HG03135 (cell line): ENCODE measurements at regions not wholly inside any gene's neighbourhood (a gene's known extent, or its start where the extent isn't known, plus 50 kb on each side); places are given as distances from the start of the nearest gene placed in this dataset.
A peak's percentile ranks its signal among the peaks of the same experiment; 100 is the strongest.

Experiments used
- ATAC-seq: cut with Tn5 transposase; IDR thresholded peaks from one replicate; pipeline ENCODE4 v1.9.1; 2021; ENCODE audit warnings: mild to moderate bottlenecking, moderate library complexity; ENCODE audit not compliant: unreplicated experiment

DNA sequence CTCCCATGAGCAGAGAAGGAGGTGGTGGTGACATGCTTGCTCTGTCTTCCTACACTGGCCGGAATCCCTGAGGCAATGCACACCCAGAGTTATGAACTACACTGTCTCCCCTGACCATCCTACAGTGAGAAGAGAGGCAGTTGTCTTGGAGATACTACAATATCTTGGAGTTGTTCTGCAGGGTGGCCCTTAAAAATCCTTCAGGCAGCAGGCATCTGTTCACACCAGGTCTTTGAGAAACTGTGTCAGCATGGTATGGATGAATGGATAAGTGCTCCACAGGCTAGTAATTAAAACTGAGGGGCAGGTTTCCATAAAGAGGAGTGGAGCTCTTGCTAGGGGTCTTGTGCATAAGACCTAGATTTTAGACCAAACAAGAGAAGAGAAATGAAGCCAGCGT lies 223.7 kb upstream of the COPS8 start:
- no peak for ATAC-seq

DNA sequence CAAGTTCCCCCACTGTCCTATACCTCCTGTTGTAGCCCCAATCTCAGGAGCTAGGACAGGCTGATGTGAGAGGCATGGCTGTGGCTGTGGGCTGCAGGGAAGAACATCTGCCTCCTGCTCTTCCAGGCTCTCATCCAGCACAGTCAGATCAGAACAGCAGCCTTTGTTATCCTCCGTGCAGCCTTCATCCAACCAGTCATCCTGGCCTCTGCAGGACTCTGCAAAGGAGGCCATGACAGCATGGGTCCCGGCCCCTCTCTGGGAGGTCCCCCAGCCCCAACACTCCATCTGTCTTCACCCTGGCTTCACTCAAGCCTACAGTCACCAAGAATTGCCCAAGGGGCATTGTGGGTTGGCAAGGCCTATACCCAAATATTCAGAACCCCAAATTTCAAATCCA lies 223.2 kb upstream of the COPS8 start:
- no peak for ATAC-seq

DNA sequence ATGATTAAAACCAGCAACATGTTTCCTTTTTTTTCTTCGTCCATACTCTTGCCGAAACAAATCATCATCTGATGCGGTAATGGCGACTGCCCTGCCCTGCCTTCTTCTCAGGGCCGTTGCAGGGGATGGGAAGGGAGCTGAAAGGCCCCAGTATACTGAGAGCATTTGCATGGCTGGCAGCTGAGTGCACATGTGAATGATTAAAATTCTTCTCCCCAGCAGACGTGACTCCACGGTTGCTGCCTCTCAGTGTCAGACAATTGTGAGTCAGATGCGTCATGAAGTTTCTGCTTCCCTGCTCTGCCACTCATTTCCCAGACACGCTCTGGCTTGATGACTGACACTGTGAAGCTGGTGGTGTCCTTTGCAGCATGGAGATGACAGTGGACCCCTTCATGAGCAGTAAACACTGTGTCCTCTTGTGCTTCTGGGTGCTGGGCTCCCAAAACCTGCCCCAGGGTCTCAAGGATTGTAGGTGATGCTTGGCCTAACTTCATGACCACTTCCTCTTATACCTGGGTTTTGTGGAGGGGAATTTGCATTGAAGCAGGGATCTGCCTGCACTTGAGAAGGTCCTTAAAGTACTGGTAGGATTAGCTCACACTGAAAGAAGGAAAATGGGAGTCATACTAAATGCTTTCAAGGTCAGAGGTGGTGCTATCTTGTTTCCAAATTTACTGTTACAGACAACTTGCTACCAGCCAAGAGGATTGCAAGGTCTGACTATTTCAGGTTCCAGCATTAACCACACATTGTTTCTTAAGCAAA lies 222.5 kb upstream of the COPS8 start:
- peak; percentile 69 for ATAC-seq

DNA sequence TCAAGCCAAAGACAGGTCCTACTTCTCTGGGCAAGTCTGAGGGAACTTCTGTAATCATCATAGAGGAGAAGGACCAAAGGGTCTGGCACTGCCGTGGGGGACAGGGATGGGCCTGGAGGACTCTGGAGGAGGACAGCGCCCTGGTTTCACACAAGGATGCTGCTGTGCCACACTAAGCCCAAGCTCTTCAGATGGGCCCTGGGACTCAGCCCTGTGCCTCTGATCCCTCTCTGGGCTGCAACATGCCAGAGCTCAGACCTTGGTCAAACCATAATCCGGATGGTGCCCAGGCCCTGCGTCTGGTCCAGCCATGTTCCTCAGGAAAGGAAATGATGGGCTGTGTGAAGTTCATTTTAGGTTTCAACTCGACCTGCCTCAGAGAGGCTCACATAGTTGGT lies 222.0 kb upstream of the COPS8 start:
- ATAC-seq, result no peak

DNA sequence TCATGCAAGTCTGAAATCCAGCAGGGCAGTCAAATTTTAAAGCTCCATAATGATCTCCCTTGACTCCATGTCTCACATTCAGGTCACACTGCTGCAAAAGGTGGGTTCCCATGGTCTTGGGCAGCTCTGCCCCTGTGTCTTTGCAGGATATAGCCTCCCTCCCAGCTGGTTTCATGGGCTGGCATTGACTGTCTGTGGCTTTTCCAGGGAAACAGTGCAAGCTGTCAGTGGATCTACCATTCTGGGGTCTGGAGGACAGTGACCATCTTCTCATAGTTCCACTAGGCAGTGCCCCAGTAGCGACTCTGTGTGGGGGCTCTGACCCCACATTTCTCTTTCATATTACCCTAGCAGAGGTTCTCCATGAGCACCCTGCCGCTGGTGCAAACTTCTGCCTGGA lies 220.6 kb upstream of the COPS8 start:
- no peak for ATAC-seq

DNA sequence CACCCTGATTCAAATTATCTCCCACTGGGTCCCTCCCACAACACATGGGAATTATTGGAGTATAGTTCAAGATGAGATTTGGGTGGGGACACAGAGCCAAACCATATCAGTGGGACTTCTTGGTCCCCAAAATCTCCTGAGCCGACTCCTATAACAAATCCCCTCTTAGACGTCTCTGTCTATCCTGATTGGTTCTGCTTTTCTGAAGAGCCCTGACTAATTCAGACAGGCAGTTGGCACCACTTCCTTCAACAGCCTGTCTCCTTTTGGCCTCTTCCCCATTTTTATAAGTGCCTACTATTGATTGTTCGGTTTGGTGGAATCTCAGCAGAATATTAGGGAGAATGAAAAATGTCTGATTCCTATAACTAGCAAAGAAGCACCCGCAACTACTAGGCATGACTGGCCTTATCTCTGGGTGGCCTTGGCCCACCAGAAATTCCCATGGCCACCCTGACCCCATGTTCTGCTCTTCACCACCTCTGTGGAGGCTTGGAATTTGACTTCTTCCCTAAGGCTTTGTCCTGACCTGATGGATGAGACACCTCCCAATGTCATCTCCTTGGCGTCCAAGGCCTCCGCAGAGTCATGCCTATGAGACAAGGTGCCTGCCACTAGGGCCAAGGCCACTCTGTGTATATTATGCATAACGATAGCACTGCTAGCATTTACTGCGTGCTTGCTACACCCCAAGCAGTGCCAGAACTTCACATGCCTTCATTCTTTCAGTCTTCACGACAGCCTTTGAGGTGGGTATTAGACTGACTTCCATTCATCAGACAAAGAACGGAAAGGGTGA lies 218.9 kb upstream of the COPS8 start:
- ATAC-seq, result no peak

DNA sequence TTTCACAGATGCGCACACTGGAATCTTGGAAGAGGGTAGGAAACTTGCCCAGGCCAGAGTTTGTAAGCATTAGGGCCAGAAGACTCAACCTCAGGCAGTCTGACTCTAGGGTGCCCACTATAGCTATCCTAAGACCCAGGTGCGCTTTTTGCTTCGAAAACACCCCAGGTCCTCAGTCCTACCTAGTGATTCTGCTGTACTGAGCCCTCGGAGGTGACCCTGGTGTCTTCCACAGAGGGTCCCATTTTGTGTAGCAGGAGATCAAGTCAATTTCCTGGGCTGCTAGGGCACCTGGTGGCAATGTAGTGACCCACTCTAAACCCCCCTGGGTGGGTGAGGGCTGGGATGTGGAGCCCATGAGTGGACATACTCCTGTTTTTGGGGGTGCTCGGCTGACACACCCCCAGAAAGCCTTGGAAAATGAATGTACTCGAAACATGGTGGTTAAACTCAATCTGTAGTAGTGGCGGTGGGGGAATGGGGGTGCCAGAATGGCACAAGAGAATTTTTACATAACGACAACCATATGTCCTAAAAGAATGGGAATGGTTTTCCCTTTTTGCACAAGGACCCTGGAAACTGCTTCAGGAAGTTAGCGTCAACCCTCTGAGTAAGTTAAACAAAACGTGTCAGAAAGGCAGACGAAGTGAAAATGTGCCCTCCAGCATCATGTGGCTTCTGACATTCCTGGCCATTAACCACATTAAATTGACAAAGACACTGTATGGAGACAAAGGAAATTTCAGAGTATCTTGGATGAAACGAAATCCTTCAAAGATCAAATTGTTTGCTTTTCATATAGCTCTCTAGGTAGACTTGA lies 218.0 kb upstream of the COPS8 start:
- ATAC-seq, result no peak

DNA sequence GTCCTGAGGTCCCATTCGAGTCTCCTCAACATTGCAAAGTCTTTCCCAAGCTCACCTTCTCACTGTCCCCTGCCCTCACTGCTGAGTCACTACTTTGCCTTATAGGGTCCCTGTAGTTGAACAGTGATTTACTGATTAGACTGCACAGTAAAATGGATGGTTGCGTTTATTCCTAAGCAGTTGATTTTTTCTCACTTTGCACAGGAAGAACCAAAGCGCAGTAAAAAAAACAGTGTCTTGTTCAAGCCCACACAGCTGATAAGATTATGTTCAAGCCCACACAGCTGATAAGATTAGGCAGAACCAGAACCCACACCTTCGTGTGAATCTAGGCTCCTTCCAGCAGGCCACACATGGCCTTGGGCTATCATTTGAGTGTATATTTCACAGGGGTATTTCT lies 215.3 kb upstream of the COPS8 start:
- no peak for ATAC-seq

DNA sequence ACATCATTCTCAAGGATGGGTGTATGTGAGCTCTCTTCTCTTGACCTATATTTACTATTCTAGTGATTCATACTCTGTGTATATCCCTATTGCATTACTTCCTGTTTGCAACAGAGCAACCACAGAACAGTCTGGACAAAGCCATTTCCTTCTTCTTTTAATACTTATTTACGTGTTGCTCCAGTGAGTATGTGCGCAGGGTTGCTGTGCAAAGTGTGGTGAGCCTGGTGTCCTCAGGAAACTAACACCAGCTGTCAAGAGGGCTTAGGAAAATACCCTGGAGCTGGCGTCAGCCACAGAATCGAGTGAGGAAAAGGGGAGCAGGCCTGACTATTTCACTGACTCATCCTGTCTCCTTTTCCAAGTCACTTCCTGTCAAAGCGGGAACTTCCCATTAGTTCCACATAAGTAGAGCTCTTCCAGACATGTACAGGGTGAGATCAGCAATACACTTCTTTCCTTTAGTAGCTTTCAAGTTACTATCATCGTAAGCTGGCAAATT lies 214.1 kb upstream of the COPS8 start:
- no peak for ATAC-seq

DNA sequence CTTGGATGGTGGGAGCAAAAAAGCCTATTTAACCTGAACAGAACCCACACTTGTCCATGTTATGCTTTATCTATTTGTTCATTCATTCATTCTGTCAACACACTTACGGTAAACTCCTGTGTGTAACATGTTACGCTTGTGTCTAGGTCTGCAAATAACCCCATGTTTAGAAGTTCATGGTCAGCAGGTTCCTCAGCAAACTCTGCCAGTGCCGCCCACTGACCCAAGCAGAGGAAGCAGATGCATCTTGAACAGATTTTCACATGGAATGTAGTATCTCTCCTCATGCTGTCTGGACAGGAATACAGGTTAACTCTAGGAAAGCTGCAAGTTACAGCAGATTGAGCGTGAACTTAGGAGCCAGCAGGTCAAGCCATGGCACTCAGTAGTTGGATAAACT lies 213.7 kb upstream of the COPS8 start:
- ATAC-seq, result no peak

DNA sequence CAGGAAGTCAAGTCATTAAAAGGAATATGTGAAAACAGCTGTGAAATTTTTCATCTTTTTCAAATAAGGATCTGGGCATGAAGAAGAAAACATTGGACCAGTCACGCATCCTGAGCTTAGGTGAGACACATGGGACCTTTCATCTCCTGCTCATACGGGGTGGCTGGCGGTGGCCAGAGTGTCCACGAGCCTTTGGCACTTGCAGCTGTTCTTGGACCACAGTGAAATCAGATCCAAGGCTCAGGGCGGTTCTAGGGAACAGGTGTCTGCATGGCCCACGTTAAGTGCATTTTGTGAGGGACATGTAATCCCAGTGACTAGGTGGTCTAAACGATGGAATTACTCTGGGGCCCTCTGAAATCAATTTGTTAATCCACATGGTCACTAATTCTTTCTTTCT lies 212.7 kb upstream of the COPS8 start:
- no peak for ATAC-seq

DNA sequence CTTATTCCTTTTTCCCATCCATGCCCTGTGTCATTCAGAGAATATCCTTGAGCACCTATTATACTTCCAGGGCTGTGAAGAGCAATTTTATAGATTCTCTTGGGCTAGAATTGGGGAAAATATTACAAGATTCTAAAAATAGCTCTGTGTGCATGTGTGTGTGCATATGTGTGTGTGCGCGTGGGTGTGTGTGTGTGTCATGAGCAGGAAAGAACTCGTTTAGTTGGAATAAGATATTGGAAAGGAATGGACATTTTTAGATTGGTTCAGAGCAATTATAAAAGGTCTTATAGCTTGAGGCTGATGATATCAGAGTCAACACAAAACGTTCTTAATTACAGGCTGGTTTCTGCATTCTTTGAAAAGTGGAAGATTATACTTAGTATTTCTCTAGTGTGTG lies 212.1 kb upstream of the COPS8 start:
- ATAC-seq, result no peak

DNA sequence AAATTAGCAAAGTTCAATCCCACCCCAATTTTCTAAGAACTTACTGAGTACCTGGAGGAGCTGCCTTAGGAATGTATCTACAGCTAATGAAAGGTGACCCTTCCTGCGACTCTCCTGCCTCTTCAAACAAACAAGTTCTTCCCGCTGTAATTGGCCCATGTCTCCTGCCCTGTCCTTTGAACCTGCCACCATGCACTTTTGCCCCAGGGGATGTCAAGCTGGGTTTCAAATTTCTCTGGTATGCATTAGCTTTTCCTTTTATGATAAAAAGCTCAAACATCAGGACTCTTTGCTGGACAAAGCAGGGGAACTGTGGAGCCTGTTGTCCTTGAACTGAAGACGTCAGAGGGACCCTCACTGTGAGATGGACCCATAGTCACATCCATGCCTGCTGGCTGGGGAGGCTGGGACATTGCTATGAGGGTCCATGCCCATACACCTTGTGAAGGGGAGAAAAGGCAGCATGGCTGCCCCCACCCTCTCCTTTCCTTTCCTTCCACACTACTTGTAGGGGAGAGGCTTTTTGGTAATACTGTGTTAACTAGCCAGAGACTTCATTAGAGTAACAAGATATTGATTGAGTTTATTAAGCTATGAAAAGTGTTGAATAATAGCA lies 210.7 kb upstream of the COPS8 start:
- no peak for ATAC-seq

DNA sequence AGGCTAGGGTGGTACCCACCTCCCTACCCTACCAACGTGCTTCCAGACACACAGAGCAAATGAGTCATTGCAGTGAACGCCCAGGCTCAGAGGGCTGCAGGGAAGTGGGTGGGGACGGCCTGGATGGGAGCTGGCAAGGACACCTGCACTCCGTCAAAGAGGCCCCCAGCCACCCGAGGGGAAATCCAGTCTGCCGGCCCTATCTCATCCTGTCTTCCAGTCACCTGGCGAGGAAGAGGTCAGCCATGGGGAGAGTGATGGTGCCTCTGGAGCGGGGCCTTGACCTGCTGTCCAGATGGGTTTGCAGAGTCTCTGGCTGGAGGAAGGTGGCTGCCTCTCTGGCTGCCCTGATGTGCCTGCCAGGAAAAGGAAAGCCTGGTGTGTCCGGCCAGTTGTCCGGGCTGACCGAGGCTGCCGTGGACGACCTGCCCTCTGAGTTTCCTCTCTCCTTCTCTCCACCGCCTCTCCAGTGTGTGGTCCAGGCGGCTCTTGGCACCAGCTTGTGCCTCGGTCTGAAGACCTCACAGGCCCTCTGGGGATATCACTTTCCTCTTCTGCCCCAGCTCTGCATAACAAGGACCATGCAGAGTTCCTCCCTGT lies 209.7 kb upstream of the COPS8 start:
- ATAC-seq, result no peak

DNA sequence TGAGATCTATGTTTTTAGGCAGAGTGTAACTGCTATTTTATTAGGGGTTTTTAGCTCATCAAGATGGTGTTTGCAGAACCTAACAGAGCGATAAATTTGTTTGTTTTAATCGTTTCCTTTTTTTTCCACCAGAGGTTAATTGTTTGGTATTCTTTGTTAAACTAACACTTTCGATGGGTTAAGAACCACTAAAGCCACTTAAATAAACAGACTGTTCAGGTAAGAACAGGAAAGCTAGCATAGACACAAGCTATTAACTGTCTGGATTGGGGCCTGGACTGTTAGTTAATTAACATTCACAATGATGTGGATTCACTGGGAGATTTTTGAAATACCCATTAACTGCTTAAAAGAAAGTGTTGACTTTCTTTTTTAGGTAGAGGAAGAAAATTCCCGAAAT lies 209.0 kb upstream of the COPS8 start:
- no peak for ATAC-seq

DNA sequence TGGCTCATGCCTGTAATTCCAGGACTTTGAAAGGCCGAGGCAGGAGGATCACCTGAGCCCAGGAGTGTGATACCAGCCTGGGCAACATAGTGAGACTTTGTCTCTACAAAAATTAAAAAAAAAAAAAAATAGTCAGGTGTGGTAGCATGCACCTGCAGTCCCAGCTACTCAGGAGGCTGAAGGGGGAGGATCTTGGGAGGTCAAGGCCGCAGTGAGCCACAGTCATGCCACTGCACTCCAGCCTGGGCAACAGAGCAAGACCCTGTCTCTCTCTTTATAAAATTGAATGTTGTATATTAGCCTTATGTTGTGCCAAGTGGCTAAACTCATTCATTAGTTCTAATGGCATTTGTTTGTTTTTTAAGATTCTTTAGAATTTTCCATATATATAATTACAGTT lies 207.7 kb upstream of the COPS8 start:
- no peak for ATAC-seq

DNA sequence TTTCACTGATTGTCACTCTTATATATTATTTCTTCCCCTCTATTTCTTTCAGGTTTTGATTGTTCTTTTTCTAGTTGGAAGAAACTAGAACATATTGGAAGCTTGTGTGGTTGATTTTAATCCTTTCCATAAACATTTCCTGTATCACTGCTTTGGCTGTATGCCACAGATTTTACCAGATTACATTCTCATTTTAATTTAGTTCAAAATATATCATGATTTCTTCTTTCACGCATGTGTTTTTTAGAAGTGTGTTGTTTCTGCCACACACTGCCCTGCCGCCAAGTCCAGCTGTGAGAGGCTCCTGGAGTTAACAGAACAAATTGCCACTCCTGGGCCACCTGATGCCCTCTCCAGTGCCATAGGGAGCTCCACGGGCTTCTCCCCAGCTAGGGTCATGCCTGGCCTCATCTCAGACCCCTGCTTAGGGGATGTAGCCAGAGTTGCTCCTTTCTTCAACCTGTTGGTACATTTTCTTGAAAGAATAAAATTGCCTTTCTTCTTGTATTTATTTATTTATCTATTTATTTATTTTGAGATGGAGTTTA lies 206.2 kb upstream of the COPS8 start:
- no peak for ATAC-seq

DNA sequence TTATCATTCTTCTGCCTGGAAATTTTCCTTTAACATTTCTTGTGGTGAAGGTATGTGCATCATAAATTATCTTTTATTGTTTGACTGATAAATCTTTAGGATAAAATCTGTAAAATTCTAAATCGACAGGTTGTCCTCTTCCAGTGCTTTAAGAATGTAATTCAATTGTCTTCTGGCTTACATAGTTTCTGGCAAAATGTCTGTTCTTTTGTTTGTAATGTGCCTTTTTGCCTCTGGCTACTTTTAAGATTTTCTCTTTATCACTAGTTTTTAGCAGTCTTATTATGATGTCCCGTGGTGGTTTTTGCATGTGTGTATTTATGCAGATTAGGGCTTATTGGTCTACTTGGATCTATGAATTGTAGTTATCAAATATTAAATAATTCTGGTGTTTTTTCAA lies 203.6 kb upstream of the COPS8 start:
- ATAC-seq, result no peak

DNA sequence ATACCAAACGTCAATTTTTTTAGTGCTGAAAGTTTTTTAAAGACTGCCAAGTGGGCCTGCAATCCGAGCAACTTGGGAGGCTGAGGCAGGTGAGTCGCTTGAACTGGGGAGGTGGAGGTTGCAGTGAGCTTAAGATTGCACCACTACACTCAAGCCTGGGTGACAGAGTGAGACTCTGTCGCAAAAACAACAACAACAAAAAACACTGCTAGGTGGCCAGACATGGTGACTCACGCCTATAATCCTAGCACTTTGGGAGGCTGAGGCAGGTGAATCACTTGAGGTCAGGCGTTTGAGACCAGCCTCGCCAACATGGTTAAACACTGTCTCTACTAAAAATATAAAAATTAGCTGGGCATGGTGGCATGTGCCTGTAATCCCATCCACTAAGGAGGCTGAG lies 202.8 kb upstream of the COPS8 start:
- no peak for ATAC-seq

DNA sequence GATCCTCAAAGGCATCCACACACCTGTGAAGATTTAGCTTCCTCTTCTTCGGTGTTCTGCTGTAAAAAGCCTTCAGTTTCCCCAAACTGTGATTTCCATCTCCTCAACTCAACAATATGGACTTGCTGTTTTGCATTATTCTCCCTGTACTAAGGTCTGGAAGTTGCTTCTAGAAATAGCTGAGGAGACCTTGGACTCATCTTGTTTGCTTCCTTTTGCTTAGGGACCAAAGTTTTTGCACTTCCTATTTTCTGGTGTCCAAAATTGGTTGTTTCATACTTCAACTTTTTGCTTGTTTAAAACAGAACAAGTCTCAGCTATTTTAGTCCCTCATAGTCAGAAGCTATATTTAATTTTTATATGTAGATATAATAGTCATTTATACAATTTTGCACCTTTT lies 201.9 kb upstream of the COPS8 start:
- no peak for ATAC-seq
